NT2/D1 (cell line): ENCODE measurements at regions not wholly inside any gene's neighbourhood (a gene's known extent, or its start where the extent isn't known, plus 50 kb on each side); places are given as distances from the start of the nearest gene placed in this dataset.
A peak's percentile ranks its signal among the peaks of the same experiment; 100 is the strongest.
"Not testable (repeated sequence)": the region's sequence is repeated elsewhere in the genome, so short reads cannot be mapped to it uniquely, and the experiment has no call there.

Experiments used
- DNase-seq: peaks from one replicate; pipeline ENCODE4 v3.0.0-alpha.2; 2011; ENCODE audit warnings: low read depth, low spot score
- H3K27me3 ChIP-seq: 2 replicates; pipeline ENCODE4 v1.6.0; 2011; ENCODE audit warnings: mild to moderate bottlenecking; ENCODE audit not compliant: insufficient read length, insufficient read depth
- H3K36me3 ChIP-seq: 2 replicates; pipeline ENCODE4 v1.6.1; 2011; ENCODE audit warnings: mild to moderate bottlenecking, low read length, mixed read lengths; ENCODE audit not compliant: insufficient read depth, insufficient read length
- H3K4me1 ChIP-seq: 2 replicates; pipeline ENCODE4 v1.5.1; 2011; ENCODE audit not compliant: insufficient read depth, insufficient read length
- H3K4me3 ChIP-seq: 2 replicates; pipeline ENCODE4 v1.5.1; 2011; ENCODE audit warnings: low read depth; ENCODE audit not compliant: insufficient read length
- H3K9ac ChIP-seq: 2 replicates; pipeline ENCODE4 v1.6.0; 2011; ENCODE audit warnings: low read depth; ENCODE audit not compliant: insufficient read length
- H3K9me3 ChIP-seq: 2 replicates; pipeline ENCODE4 v1.5.1; 2011; ENCODE audit warnings: mild to moderate bottlenecking, low read length; ENCODE audit not compliant: insufficient read depth

GRCh38 chr9:39809401-39810226 is 454.1 kb downstream of the SPATA31A1 start:
- not testable (repeated sequence) for H3K27me3 ChIP-seq, H3K36me3 ChIP-seq, H3K9me3 ChIP-seq, H3K4me1 ChIP-seq
- peak; percentile 20 for DNase-seq
- Histone ChIP-seq H3K9ac (peak overlapping the region; percentile 64), H3K4me3 (peak overlapping the region; percentile 53)

- H3K4me3 ChIP-seq, H3K9me3 ChIP-seq, H3K9ac ChIP-seq, DNase-seq, H3K27me3 ChIP-seq, H3K4me1 ChIP-seq, H3K36me3 ChIP-seq: not testable (repeated sequence)
These were observed 454.9 kb downstream of the SPATA31A1 start for GRCh38 chr9:39810401-39810800.

GRCh38 chr9:39811615-39812014 is 456.1 kb downstream of the SPATA31A1 start:
- not testable (repeated sequence) for H3K4me3 ChIP-seq, H3K9me3 ChIP-seq, DNase-seq, H3K4me1 ChIP-seq, H3K9ac ChIP-seq, H3K36me3 ChIP-seq, H3K27me3 ChIP-seq

- not testable (repeated sequence) for H3K9ac ChIP-seq, H3K27me3 ChIP-seq, H3K9me3 ChIP-seq, H3K4me3 ChIP-seq, H3K4me1 ChIP-seq, H3K36me3 ChIP-seq
- peak; percentile 2 for DNase-seq
These were observed 473.0 kb downstream of the SPATA31A1 start for GRCh38 chr9:39828457-39828856.
